Prostate gland (tissue), 2 donors: ENCODE measurements at regions not wholly inside any gene's neighbourhood (a gene's known extent, or its start where the extent isn't known, plus 50 kb on each side); places are given as distances from the start of the nearest gene placed in this dataset.

Experiments
- POLR2A ChIP-seq: fragments of 450-650 bp; IDR thresholded peaks from one replicate; pipeline ENCODE4 v1.6.1; 2016; ENCODE audit warnings: antibody characterized with exemption, mild to moderate bottlenecking
- TF ChIP-seq, protein P1 (sequence below), 4 experiments: fragments of 200-600 bp in 2 of 4; fragments of 450-650 bp in 2 of 4; sonication (generic) in 2 of 4; IDR thresholded peaks; 1 replicate in 3 of 4; 2 replicates in 1 of 4; pipeline ENCODE4 v1.5.1; 2016 to 2019; ENCODE audit warnings: antibody characterized with exemption in 4 of 4, mild to moderate bottlenecking in 2 of 4, moderate library complexity in 2 of 4

DNA sequence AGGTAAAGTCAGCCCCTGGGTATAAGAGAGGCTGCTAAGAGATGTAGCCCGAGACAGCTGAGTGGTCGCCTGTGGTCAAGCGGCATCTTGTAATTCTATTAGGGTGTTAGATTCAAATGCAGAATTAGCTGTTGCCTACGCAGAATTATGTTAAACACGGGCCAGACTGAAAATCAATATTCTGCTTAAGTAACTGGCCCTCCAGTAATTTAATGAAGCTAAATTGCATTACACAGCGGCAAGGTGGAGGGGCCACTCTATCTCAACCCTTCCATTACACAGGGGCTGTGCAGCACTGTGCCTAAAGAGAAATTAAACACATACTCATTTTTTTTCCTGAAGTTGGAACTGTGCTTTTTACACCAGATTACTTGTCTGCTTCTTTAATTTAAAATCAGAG is 448.5 kb upstream of the MGMT start:
- TF ChIP-seq, protein P1, sequence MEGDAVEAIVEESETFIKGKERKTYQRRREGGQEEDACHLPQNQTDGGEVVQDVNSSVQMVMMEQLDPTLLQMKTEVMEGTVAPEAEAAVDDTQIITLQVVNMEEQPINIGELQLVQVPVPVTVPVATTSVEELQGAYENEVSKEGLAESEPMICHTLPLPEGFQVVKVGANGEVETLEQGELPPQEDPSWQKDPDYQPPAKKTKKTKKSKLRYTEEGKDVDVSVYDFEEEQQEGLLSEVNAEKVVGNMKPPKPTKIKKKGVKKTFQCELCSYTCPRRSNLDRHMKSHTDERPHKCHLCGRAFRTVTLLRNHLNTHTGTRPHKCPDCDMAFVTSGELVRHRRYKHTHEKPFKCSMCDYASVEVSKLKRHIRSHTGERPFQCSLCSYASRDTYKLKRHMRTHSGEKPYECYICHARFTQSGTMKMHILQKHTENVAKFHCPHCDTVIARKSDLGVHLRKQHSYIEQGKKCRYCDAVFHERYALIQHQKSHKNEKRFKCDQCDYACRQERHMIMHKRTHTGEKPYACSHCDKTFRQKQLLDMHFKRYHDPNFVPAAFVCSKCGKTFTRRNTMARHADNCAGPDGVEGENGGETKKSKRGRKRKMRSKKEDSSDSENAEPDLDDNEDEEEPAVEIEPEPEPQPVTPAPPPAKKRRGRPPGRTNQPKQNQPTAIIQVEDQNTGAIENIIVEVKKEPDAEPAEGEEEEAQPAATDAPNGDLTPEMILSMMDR (IDR thresholded peaks at IDR 0.05), result no peak
- TF ChIP-seq POLR2A, result no peak
